Lower lobe of right lung (tissue), 2 donors: ENCODE measurements at regions not wholly inside any gene's neighbourhood (a gene's known extent, or its start where the extent isn't known, plus 50 kb on each side); places are given as distances from the start of the nearest gene placed in this dataset.
"Not testable (repeated sequence)": the region's sequence is repeated elsewhere in the genome, so short reads cannot be mapped to it uniquely, and the experiment has no call there.

Experiments
- ATAC-seq, 2 donors: fragments of 200-7000 bp; cut with Tn5 transposase; one replicate each; pipeline ENCODE4 v1.9.1; 2020 to 2022; ENCODE audit warnings: mild to moderate bottlenecking in 2 of 2, moderate library complexity in 2 of 2
- DNase-seq: peaks from one replicate; pipeline ENCODE4 v3.0.0-alpha.2; 2020
- H3K27ac ChIP-seq: fragments of 200-600 bp; one replicate; pipeline ENCODE4 v1.8.0; 2022
- H3K27me3 ChIP-seq: fragments of 200-600 bp; one replicate; pipeline ENCODE4 v1.8.0; 2022; ENCODE audit warnings: low read depth
- H3K36me3 ChIP-seq: fragments of 200-600 bp; one replicate; pipeline ENCODE4 v1.8.0; 2022; ENCODE audit warnings: mild to moderate bottlenecking
- H3K4me1 ChIP-seq: fragments of 200-600 bp; one replicate; pipeline ENCODE4 v1.8.0; 2022
- H3K4me3 ChIP-seq: fragments of 200-600 bp; one replicate; pipeline ENCODE4 v1.8.0; 2022; ENCODE audit warnings: mild to moderate bottlenecking
- H3K9me3 ChIP-seq: fragments of 200-600 bp; one replicate; pipeline ENCODE4 v1.8.0; 2022
- intact Hi-C: fragments of 100-400 bp; cut with DNase I; formaldehyde crosslinking; loops from one replicate; pipeline ENCODE4 v1.11.0; 2022
- TF ChIP-seq, protein P1 (sequence below): fragments of 200-600 bp; IDR thresholded peaks from one replicate; pipeline ENCODE4 v1.8.0; 2022; ENCODE audit warnings: antibody characterized with exemption, mild to moderate bottlenecking
- donor health status: DM: no; HTN: yes; CAD: no; lungs with severe emphysema.

DNA sequence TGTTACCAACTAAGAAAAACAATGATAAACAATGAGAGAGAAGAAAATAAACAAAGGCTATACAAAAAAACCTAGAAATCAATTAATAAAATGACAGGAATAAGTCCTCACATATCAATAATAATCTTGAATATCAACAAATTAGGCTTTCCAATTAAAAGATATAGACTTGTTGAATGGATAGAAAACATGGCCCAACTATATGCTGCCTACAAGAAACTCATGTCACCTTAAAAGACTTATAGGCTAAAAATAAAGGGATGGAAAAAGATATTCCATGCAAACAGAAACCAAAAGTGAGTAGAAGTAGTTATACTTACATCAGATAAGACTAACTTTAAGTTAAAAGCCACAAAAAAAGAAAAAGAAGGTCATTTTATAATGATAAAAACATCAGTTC, 183.9 kb downstream of the MYRFL start:
- DNase-seq = no peak
- peaks cover 21% of the 10 kb centered on the region for H3K9me3 ChIP-seq
- H3K27ac ChIP-seq = no peak overlapping the region
- intact Hi-C loops = no loop called here
- no peak for ATAC-seq
- no peaks in the 10 kb centered on the region for H3K27me3 ChIP-seq
- TF ChIP-seq, protein P1, sequence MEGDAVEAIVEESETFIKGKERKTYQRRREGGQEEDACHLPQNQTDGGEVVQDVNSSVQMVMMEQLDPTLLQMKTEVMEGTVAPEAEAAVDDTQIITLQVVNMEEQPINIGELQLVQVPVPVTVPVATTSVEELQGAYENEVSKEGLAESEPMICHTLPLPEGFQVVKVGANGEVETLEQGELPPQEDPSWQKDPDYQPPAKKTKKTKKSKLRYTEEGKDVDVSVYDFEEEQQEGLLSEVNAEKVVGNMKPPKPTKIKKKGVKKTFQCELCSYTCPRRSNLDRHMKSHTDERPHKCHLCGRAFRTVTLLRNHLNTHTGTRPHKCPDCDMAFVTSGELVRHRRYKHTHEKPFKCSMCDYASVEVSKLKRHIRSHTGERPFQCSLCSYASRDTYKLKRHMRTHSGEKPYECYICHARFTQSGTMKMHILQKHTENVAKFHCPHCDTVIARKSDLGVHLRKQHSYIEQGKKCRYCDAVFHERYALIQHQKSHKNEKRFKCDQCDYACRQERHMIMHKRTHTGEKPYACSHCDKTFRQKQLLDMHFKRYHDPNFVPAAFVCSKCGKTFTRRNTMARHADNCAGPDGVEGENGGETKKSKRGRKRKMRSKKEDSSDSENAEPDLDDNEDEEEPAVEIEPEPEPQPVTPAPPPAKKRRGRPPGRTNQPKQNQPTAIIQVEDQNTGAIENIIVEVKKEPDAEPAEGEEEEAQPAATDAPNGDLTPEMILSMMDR = no peak
- H3K36me3 ChIP-seq = no peaks in the 10 kb centered on the region
- H3K4me1 ChIP-seq = no peaks in the 10 kb centered on the region
- no peak overlapping the region for H3K4me3 ChIP-seq

DNA sequence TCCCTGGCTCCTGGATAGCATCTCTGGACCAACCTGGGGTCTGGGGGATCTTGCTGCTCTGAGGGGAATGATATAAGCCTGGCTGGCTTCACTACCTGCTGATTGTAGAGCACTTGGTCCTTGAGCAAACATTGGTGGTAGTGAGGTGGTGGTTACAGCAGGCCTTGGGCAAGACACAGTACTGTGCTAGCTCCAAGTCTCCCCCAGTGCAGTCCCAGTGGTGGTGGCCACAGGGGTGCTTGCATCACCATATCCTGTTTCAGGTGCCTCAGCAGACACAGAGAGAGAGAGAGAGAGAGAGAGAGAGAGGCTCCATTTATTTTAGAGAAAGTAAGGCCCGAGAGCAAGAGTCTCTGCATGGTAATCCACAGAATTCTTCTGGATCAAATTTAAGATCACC, 186.3 kb downstream of the MYRFL start:
- Histone ChIP-seq H3K27me3 (no peaks in the 10 kb centered on the region), H3K4me1 (no peaks in the 10 kb centered on the region), H3K36me3 (no peaks in the 10 kb centered on the region), H3K4me3 (no peak overlapping the region), H3K9me3 (peaks cover 21% of the 10 kb centered on the region), H3K27ac (no peak overlapping the region)
- ATAC-seq = no peak
- intact Hi-C loops = no loop called here
- TF ChIP-seq, protein P1 = no peak
- DNase-seq = no peak

DNA sequence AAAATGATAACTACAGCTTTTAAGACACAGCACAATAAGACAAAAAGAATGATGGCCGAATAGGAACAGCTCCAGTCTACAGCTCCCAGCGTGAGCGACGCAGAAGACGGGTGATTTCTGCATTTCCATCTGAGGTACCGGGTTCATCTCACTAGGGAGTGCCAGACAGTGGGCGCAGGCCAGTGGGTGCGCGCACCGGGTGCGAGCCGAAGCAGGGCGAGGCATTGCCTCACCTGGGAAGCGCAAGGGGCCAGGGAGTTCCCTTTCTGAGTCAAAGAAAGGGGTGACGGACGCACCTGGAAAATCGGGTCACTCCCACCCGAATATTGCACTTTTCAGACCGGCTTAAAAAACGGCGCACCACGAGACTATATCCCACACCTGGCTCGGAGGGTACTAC, 188.0 kb downstream of the MYRFL start:
- H3K27me3 ChIP-seq, H3K4me1 ChIP-seq, H3K4me3 ChIP-seq, ATAC-seq, H3K27ac ChIP-seq, H3K36me3 ChIP-seq, intact Hi-C loops, DNase-seq: not testable (repeated sequence)
- H3K9me3 ChIP-seq = peaks cover 21% of the 10 kb centered on the region

DNA sequence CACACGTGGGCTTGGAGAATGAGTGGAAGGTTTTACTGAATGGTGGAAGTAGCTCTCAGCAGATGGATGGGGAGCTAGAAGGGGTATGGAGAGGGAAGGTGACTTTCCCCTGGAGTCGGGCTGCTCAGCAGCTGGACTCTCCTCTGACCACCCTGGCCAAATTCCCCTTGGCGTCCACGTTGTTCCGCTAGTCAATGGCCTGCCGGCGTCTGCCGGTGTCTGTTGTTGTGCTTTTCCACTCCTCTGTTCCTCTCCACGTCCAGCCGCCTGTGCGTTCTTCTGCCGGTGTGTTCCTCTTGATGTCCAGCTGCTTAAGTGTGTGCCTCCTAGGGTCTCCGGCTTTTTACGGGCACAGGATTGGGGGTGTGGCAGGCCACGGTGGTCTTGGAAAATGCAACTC, 203.5 kb downstream of the MYRFL start:
- no peak overlapping the region for H3K4me3 ChIP-seq
- no peaks in the 10 kb centered on the region for H3K27me3 ChIP-seq
- no peak overlapping the region for H3K27ac ChIP-seq
- no peaks in the 10 kb centered on the region for H3K9me3 ChIP-seq
- no peak for DNase-seq
- intact Hi-C loops = no loop called here
- ATAC-seq = no peak
- no peaks in the 10 kb centered on the region for H3K36me3 ChIP-seq
- TF ChIP-seq, protein P1 = no peak
- no peaks in the 10 kb centered on the region for H3K4me1 ChIP-seq

DNA sequence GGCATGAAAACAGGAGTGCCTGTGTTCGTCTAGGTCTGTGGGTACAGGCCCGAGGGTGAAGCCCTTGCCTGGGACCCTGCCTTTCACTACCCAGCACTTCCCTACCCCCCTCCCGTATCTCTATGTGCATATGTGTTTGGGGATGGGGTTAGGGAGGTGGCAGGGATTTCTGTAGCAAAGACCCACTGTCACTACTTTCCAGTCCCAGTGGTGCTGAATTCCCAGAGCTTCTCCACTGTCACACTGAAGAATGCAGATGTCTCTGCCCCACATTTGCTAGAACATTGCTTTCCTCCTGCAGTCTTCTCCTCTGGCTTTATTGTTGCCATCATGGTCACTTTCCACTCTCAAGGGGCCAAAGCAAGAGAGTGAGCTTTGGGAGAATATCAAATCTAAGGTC, 203.9 kb downstream of the MYRFL start:
- Histone ChIP-seq H3K4me1 (no peaks in the 10 kb centered on the region), H3K4me3 (no peak overlapping the region), H3K27me3 (no peaks in the 10 kb centered on the region), H3K9me3 (no peaks in the 10 kb centered on the region), H3K36me3 (no peaks in the 10 kb centered on the region), H3K27ac (no peak overlapping the region)
- ATAC-seq (no peak), DNase-seq (no peak)
- TF ChIP-seq, protein P1 = no peak
- intact Hi-C loops = no loop called here

DNA sequence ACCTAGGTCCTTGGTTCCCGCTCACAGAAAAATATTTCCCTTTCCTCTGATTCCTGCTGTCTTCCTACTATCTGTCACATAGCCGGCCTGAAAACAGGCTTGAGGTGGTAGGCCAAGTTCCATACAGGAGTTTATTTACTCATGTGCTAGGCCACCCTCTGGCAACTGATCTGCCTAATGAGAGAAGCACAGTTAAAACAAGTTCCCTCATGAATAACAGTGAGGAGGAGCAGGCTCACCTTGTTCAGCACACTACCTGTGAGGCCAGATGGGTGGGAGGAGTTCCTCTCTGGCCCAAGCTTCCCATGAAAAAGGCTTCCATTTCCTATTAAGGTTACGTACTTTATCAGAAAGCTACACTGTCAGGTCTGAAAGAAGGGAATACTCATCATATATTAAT, 206.0 kb downstream of the MYRFL start:
- TF ChIP-seq, protein P1 = no peak
- H3K4me1 ChIP-seq = no peaks in the 10 kb centered on the region
- no peak for DNase-seq
- H3K27me3 ChIP-seq = no peaks in the 10 kb centered on the region
- no peaks in the 10 kb centered on the region for H3K36me3 ChIP-seq
- H3K4me3 ChIP-seq = no peak overlapping the region
- no peaks in the 10 kb centered on the region for H3K9me3 ChIP-seq
- ATAC-seq = no peak
- H3K27ac ChIP-seq = no peak overlapping the region
- intact Hi-C loops = no loop called here
